PFSK-1 (cell line): ENCODE measurements at regions not wholly inside any gene's neighbourhood (a gene's known extent, or its start where the extent isn't known, plus 50 kb on each side); places are given as distances from the start of the nearest gene placed in this dataset.

ENCODE experiments used
- POLR2AphosphoS5 ChIP-seq: IDR thresholded peaks from 2 replicates; pipeline ENCODE4 v1.6.1; 2012; ENCODE audit warnings: low read depth, mild to moderate bottlenecking, control low read depth, low read length, moderate library complexity
- REST ChIP-seq, 2 experiments: IDR thresholded peaks; 2 replicates each; pipeline versions ENCODE4 v1.6.1 to v1.8.0; 2011 to 2012; ENCODE audit warnings: low read depth in 2 of 2, low read length in 2 of 2, control low read depth in 1 of 2, inconsistent platforms in 1 of 2, mild to moderate bottlenecking in 1 of 2, moderate library complexity in 1 of 2; ENCODE audit not compliant: insufficient read depth in 1 of 2
- TAF1 ChIP-seq: IDR thresholded peaks from 2 replicates; pipeline ENCODE4 v1.6.1; 2012; ENCODE audit warnings: low read length, control low read depth, borderline replicate concordance; ENCODE audit not compliant: insufficient read depth

DNA sequence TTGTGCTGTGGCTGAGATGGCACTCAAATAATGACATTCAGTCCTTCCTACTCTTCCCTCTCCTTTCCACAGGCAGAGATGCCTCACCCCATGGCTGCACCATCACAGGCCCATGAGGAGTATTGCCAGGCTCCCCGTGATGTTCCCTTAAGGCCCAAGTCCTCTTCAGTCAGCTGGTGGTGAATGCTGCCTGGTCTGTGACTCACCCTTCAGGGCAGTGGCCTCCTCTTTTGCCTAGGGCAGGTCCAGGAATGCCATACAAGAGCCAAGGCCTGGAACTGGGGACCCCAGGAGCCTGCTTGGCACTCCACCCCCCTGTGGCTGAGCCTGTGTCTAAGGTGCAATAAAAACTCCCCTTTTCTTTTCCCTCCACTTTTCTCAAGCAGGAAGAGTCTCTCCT lies 144.2 kb upstream of the GEMIN8 start:
- no peak for TF ChIP-seq POLR2AphosphoS5
- TF ChIP-seq REST (IDR thresholded peaks at IDR 0.05; ENCODE audit: insufficient read depth in 1 of 2, low read depth in 2 of 2, low read length in 2 of 2), result no peak
- no peak for TF ChIP-seq TAF1
